WTC11 (cell line): ENCODE measurements at regions not wholly inside any gene's neighbourhood (a gene's known extent, or its start where the extent isn't known, plus 50 kb on each side); places are given as distances from the start of the nearest gene placed in this dataset.

ENCODE experiments used
- ATF1 ChIP-seq: sonication (generic); formaldehyde crosslinking; IDR thresholded peaks from 2 replicates; pipeline ENCODE4 v1.8.1; 2023; ENCODE audit warnings: mild to moderate bottlenecking, moderate library complexity, missing genetic modification reagents
- CREB1 ChIP-seq: sonication (generic); formaldehyde crosslinking; IDR thresholded peaks from 2 replicates; pipeline ENCODE4 v1.8.0; 2023; ENCODE audit warnings: mild to moderate bottlenecking, missing genetic modification reagents
- CTCF ChIP-seq: fragments of 200-600 bp; IDR thresholded peaks from 2 replicates; pipeline ENCODE4 v1.8.0; 2022; ENCODE audit warnings: antibody characterized with exemption
- HMGXB4 ChIP-seq: sonication (generic); formaldehyde crosslinking; IDR thresholded peaks from 2 replicates; pipeline ENCODE4 v1.8.1; 2023; ENCODE audit warnings: mild to moderate bottlenecking, moderate library complexity, missing genetic modification reagents
- NFYB ChIP-seq: sonication (generic); formaldehyde crosslinking; conservative IDR thresholded peaks from 2 replicates; pipeline ENCODE4 v1.8.0; 2022; ENCODE audit warnings: low read depth, missing genetic modification reagents
- NR2C2 ChIP-seq: sonication (generic); formaldehyde crosslinking; IDR thresholded peaks from 2 replicates; pipeline ENCODE4 v1.8.0; 2022; ENCODE audit warnings: mild to moderate bottlenecking, missing genetic modification reagents
- TCF7 ChIP-seq: sonication (generic); formaldehyde crosslinking; IDR thresholded peaks from 2 replicates; pipeline ENCODE4 v1.8.0; 2022; ENCODE audit warnings: mild to moderate bottlenecking, low read depth, missing genetic modification reagents, moderate library complexity
- TEAD4 ChIP-seq: sonication (generic); formaldehyde crosslinking; IDR thresholded peaks from 2 replicates; pipeline ENCODE4 v1.8.0; 2022; ENCODE audit warnings: mild to moderate bottlenecking, missing genetic modification reagents
- ZBTB21 ChIP-seq: sonication (generic); formaldehyde crosslinking; IDR thresholded peaks from 2 replicates; pipeline ENCODE4 v1.8.1; 2023; ENCODE audit warnings: mild to moderate bottlenecking, missing genetic modification reagents, borderline replicate concordance
- TF ChIP-seq, protein P1 (sequence below): sonication (generic); formaldehyde crosslinking; conservative IDR thresholded peaks from 2 replicates; pipeline ENCODE4 v1.8.1; 2023; ENCODE audit warnings: mild to moderate bottlenecking, low read depth, missing genetic modification reagents, moderate library complexity
- TF ChIP-seq, protein P2 (sequence below): sonication (generic); formaldehyde crosslinking; IDR thresholded peaks from 2 replicates; pipeline ENCODE4 v1.8.1; 2022; ENCODE audit warnings: mild to moderate bottlenecking, missing genetic modification reagents, moderate library complexity, borderline replicate concordance
- TF ChIP-seq, protein P3 (sequence below): fragments of 250-450 bp; sonication (Bioruptor Pico); IDR thresholded peaks from 2 replicates; pipeline ENCODE4 v1.9.0; 2021; ENCODE audit warnings: mild to moderate bottlenecking

DNA sequence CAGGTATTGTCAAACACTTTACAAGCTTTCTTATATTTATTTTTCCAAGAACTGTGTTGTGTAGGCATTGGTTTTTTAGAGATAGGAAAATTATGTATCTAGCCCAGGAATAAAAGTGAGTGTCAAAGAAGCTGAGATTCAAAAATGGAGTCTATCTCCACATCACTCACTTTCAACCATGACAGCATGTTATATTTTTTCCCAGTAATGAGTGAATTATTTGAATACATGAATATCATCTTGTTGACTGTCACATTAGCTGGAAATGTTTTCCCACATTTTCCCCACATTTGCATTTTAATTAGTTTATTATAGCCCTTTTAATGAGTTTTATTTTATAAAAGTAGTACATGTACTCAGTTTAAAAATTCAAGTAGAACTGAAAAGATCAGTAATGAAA is 693.7 kb downstream of the PCDH18 start:
- TF ChIP-seq TCF7 (CRISPR knock-in tag) (no peak), NFYB (CRISPR knock-in tag) (no peak), CTCF (no peak), ZBTB21 (CRISPR knock-in tag) (no peak), CREB1 (no peak), TEAD4 (no peak), HMGXB4 (CRISPR knock-in tag) (no peak), ATF1 (CRISPR knock-in tag) (no peak), NR2C2 (CRISPR knock-in tag) (no peak)
- TF ChIP-seq, protein P1, sequence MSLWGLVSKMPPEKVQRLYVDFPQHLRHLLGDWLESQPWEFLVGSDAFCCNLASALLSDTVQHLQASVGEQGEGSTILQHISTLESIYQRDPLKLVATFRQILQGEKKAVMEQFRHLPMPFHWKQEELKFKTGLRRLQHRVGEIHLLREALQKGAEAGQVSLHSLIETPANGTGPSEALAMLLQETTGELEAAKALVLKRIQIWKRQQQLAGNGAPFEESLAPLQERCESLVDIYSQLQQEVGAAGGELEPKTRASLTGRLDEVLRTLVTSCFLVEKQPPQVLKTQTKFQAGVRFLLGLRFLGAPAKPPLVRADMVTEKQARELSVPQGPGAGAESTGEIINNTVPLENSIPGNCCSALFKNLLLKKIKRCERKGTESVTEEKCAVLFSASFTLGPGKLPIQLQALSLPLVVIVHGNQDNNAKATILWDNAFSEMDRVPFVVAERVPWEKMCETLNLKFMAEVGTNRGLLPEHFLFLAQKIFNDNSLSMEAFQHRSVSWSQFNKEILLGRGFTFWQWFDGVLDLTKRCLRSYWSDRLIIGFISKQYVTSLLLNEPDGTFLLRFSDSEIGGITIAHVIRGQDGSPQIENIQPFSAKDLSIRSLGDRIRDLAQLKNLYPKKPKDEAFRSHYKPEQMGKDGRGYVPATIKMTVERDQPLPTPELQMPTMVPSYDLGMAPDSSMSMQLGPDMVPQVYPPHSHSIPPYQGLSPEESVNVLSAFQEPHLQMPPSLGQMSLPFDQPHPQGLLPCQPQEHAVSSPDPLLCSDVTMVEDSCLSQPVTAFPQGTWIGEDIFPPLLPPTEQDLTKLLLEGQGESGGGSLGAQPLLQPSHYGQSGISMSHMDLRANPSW (CRISPR knock-in tag), result no peak
- TF ChIP-seq, protein P2, sequence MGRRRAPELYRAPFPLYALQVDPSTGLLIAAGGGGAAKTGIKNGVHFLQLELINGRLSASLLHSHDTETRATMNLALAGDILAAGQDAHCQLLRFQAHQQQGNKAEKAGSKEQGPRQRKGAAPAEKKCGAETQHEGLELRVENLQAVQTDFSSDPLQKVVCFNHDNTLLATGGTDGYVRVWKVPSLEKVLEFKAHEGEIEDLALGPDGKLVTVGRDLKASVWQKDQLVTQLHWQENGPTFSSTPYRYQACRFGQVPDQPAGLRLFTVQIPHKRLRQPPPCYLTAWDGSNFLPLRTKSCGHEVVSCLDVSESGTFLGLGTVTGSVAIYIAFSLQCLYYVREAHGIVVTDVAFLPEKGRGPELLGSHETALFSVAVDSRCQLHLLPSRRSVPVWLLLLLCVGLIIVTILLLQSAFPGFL (CRISPR knock-in tag), result no peak
- TF ChIP-seq, protein P3, sequence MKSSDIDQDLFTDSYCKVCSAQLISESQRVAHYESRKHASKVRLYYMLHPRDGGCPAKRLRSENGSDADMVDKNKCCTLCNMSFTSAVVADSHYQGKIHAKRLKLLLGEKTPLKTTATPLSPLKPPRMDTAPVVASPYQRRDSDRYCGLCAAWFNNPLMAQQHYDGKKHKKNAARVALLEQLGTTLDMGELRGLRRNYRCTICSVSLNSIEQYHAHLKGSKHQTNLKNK (CRISPR knock-in tag), result no peak
